Parathyroid adenoma (tissue), 2 donors: ENCODE measurements at regions not wholly inside any gene's neighbourhood (a gene's known extent, or its start where the extent isn't known, plus 50 kb on each side); places are given as distances from the start of the nearest gene placed in this dataset.

ENCODE experiments used
- H2AFZ ChIP-seq: fragments of 300-600 bp; sonication (generic); one replicate; pipeline ENCODE4 v1.7.0; 2017; ENCODE audit warnings: antibody characterized with exemption, mild to moderate bottlenecking
- H3K27ac ChIP-seq: fragments of 300-600 bp; sonication (generic); one replicate; pipeline ENCODE4 v1.7.0; 2017
- H3K27me3 ChIP-seq: fragments of 300-600 bp; sonication (generic); one replicate; pipeline ENCODE4 v1.7.0; 2017; ENCODE audit warnings: low read length; ENCODE audit not compliant: control insufficient read depth, insufficient read depth
- H3K36me3 ChIP-seq: fragments of 300-600 bp; sonication (generic); one replicate; pipeline ENCODE4 v1.7.0; 2017; ENCODE audit warnings: low read length; ENCODE audit not compliant: control insufficient read depth, insufficient read depth
- H3K4me1 ChIP-seq: fragments of 300-600 bp; sonication (generic); one replicate; pipeline ENCODE4 v1.7.0; 2017; ENCODE audit warnings: control low read depth
- H3K4me2 ChIP-seq: fragments of 300-600 bp; sonication (generic); one replicate; pipeline ENCODE4 v1.7.0; 2017; ENCODE audit warnings: low read length
- H3K4me3 ChIP-seq: fragments of 300-600 bp; sonication (generic); one replicate; pipeline ENCODE4 v1.7.0; 2017; ENCODE audit warnings: low read depth, low read length
- H3K79me2 ChIP-seq: fragments of 300-600 bp; sonication (generic); one replicate; pipeline ENCODE4 v1.7.0; 2017; ENCODE audit warnings: control low read depth
- H3K9ac ChIP-seq: fragments of 300-600 bp; sonication (generic); one replicate; pipeline ENCODE4 v1.7.0; 2017; ENCODE audit warnings: mild to moderate bottlenecking
- H3K9me3 ChIP-seq: fragments of 300-600 bp; sonication (generic); one replicate; pipeline ENCODE4 v1.7.0; 2017; ENCODE audit warnings: low read length; ENCODE audit not compliant: control insufficient read depth
- TF ChIP-seq, protein P1 (sequence below): fragments of 300-600 bp; sonication (generic); IDR thresholded peaks from one replicate; pipeline ENCODE4 v1.7.0; 2017; ENCODE audit warnings: antibody characterized with exemption, mild to moderate bottlenecking
- donor health status: primary hyperparathyroidism.

GRCh38 chr21:15953551-15954116 lies 223.9 kb downstream of the USP25 start:
- Histone ChIP-seq H3K27me3 (no peaks in the 10 kb centered on the region), H3K36me3 (no peaks in the 10 kb centered on the region), H3K27ac (no peak overlapping the region), H3K9ac (no peak overlapping the region), H3K9me3 (no peaks in the 10 kb centered on the region), H3K79me2 (no peaks in the 10 kb centered on the region), H3K4me3 (no peak overlapping the region), H3K4me2 (no peak overlapping the region), H2AFZ (no peak overlapping the region), H3K4me1 (no peaks in the 10 kb centered on the region)
- TF ChIP-seq, protein P1, sequence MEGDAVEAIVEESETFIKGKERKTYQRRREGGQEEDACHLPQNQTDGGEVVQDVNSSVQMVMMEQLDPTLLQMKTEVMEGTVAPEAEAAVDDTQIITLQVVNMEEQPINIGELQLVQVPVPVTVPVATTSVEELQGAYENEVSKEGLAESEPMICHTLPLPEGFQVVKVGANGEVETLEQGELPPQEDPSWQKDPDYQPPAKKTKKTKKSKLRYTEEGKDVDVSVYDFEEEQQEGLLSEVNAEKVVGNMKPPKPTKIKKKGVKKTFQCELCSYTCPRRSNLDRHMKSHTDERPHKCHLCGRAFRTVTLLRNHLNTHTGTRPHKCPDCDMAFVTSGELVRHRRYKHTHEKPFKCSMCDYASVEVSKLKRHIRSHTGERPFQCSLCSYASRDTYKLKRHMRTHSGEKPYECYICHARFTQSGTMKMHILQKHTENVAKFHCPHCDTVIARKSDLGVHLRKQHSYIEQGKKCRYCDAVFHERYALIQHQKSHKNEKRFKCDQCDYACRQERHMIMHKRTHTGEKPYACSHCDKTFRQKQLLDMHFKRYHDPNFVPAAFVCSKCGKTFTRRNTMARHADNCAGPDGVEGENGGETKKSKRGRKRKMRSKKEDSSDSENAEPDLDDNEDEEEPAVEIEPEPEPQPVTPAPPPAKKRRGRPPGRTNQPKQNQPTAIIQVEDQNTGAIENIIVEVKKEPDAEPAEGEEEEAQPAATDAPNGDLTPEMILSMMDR: no peak

- no peak overlapping the region for H3K4me2 ChIP-seq
- no peaks in the 10 kb centered on the region for H3K27me3 ChIP-seq
- no peak overlapping the region for H2AFZ ChIP-seq
- H3K4me1 ChIP-seq: no peaks in the 10 kb centered on the region
- no peaks in the 10 kb centered on the region for H3K36me3 ChIP-seq
- no peak overlapping the region for H3K4me3 ChIP-seq
- H3K79me2 ChIP-seq: no peaks in the 10 kb centered on the region
- no peaks in the 10 kb centered on the region for H3K9me3 ChIP-seq
- H3K9ac ChIP-seq: no peak overlapping the region
- H3K27ac ChIP-seq: no peak overlapping the region
- TF ChIP-seq, protein P1: no peak
Observed at GRCh38 chr21:15964236-15964855, 234.6 kb downstream of the USP25 start.

- H3K36me3 ChIP-seq: no peaks in the 10 kb centered on the region
- no peak overlapping the region for H2AFZ ChIP-seq
- H3K27ac ChIP-seq: no peak overlapping the region
- no peak overlapping the region for H3K4me2 ChIP-seq
- TF ChIP-seq, protein P1: no peak
- no peak overlapping the region for H3K4me3 ChIP-seq
- H3K4me1 ChIP-seq: no peaks in the 10 kb centered on the region
- H3K9me3 ChIP-seq: no peaks in the 10 kb centered on the region
- H3K79me2 ChIP-seq: no peaks in the 10 kb centered on the region
- H3K9ac ChIP-seq: no peak overlapping the region
- no peaks in the 10 kb centered on the region for H3K27me3 ChIP-seq
Observed at GRCh38 chr21:15966231-15966630, 236.4 kb downstream of the USP25 start.

DNA sequence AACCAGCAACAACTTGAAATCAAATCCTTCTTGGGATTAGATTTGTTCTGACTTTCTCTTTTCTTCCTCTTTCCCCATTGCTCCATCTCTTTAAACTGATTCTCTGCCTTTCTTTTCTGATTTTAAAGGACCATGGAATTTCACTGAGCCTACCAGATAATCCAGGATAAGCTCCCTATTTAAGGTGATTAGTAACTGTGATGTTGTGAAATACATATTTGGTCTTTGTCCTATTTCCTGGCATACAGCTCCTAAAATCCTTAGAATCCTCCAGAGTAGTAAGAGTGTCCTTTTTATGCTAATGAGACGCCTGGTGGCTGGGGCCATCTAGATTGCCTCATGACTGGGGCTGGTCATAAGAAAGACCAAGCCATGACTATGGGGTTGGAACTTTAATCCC lies 236.9 kb downstream of the USP25 start:
- H2AFZ ChIP-seq: no peak overlapping the region
- H3K4me3 ChIP-seq: no peak overlapping the region
- H3K79me2 ChIP-seq: no peaks in the 10 kb centered on the region
- H3K9me3 ChIP-seq: no peaks in the 10 kb centered on the region
- no peaks in the 10 kb centered on the region for H3K4me1 ChIP-seq
- no peak overlapping the region for H3K9ac ChIP-seq
- no peaks in the 10 kb centered on the region for H3K36me3 ChIP-seq
- TF ChIP-seq, protein P1: no peak
- no peaks in the 10 kb centered on the region for H3K27me3 ChIP-seq
- no peak overlapping the region for H3K27ac ChIP-seq
- no peak overlapping the region for H3K4me2 ChIP-seq

GRCh38 chr21:15967661-15968060 lies 237.9 kb downstream of the USP25 start:
- Histone ChIP-seq H3K4me1 (no peaks in the 10 kb centered on the region), H3K4me2 (no peak overlapping the region), H3K27ac (no peak overlapping the region), H3K9ac (no peak overlapping the region), H3K4me3 (no peak overlapping the region), H3K36me3 (no peaks in the 10 kb centered on the region), H3K9me3 (no peaks in the 10 kb centered on the region), H3K27me3 (no peaks in the 10 kb centered on the region), H3K79me2 (no peaks in the 10 kb centered on the region), H2AFZ (no peak overlapping the region)
- TF ChIP-seq, protein P1: no peak
